Kidney (tissue), 13 donors: ENCODE measurements at regions not wholly inside any gene's neighbourhood (a gene's known extent, or its start where the extent isn't known, plus 50 kb on each side); places are given as distances from the start of the nearest gene placed in this dataset.

Experiments used
- DNase-seq, 5 donors: peaks; one replicate each; pipeline ENCODE4 v3.0.0-alpha.2; 2013 to 2020
- FAIRE-seq: peaks from 2 replicates; lab custom pipeline; 2012; peaks lifted over from hg19 to GRCh38; lab: Jason Lieb, UNC
- H3K27ac ChIP-seq, 2 donors: one replicate each; pipeline ENCODE4 v1.7.0; 2013; ENCODE audit warnings: low read depth in 2 of 2, low read length in 2 of 2, inconsistent platforms in 1 of 2
- H3K27me3 ChIP-seq: one replicate; pipeline ENCODE4 v1.7.1; 2013; ENCODE audit warnings: low read length, inconsistent platforms; ENCODE audit not compliant: control insufficient read depth, insufficient read depth
- H3K36me3 ChIP-seq, 3 donors: one replicate each; pipeline versions ENCODE4 v1.7.0 to v1.7.1; 2013; ENCODE audit warnings: low read length in 3 of 3, control low read depth in 1 of 3, inconsistent platforms in 1 of 3; ENCODE audit not compliant: insufficient read depth in 3 of 3, control insufficient read depth in 2 of 3
- H3K4me1 ChIP-seq, 3 donors: one replicate each; pipeline versions ENCODE4 v1.7.0 to v1.7.1; 2013; ENCODE audit warnings: low read length in 3 of 3, inconsistent platforms in 1 of 3, low read depth in 1 of 3; ENCODE audit not compliant: control insufficient read depth in 2 of 3, insufficient read depth in 2 of 3
- H3K4me3 ChIP-seq, 3 donors: one replicate each; pipeline versions ENCODE4 v1.7.0 to v1.8.1; 2013; ENCODE audit warnings: low read length in 3 of 3, control low read depth in 1 of 3, inconsistent platforms in 1 of 3
- H3K9ac ChIP-seq, 3 donors: one replicate each; pipeline versions ENCODE4 v1.7.0 to v1.7.1; 2013; ENCODE audit warnings: low read length in 3 of 3, control low read depth in 1 of 3, inconsistent platforms in 1 of 3
- H3K9me3 ChIP-seq, 3 donors: one replicate each; pipeline versions ENCODE4 v1.7.0 to v1.7.1; 2013; ENCODE audit warnings: low read length in 3 of 3, control low read depth in 1 of 3, inconsistent platforms in 1 of 3; ENCODE audit not compliant: control insufficient read depth in 2 of 3, insufficient read depth in 1 of 3
- CTCF ChIP-seq: IDR thresholded peaks from 3 replicates; pipeline ENCODE4 v1.5.1; 2012; ENCODE audit warnings: mild to moderate bottlenecking, moderate library complexity, borderline replicate concordance; ENCODE audit not compliant: insufficient read depth; ENCODE audit errors: extremely low read depth
- intact Hi-C: fragments of 100-400 bp; cut with DNase I; formaldehyde crosslinking; loops from one replicate; pipeline ENCODE4 v1.11.1; 2022
- donor health status: control.
- donor health status: control.
- donor health status: control.
- donor health status: control.
- donor health status: control.
- donor health status: DM: yes; HTN: yes; CAD: no.
- donor health status: Normal renal cell carcinoma (clear cell type).

- no peak overlapping the region for H3K27ac ChIP-seq
- no peak overlapping the region for H3K4me3 ChIP-seq
- H3K36me3 ChIP-seq, result no peaks in the 10 kb centered on the region
- no peak for DNase-seq
- H3K9ac ChIP-seq, result no peak overlapping the region
- FAIRE-seq, result no peak
- no peaks in the 10 kb centered on the region for H3K27me3 ChIP-seq
- H3K4me1 ChIP-seq, result no peaks in the 10 kb centered on the region
- TF ChIP-seq CTCF, result no peak
- intact Hi-C loops, result no loop called here
- H3K9me3 ChIP-seq, result no peaks in the 10 kb centered on the region
Observed at GRCh38 chr5:138640138-138640537, 64.9 kb upstream of the HSPA9 start.

- Histone ChIP-seq H3K4me1 (no peaks in the 10 kb centered on the region), H3K4me3 (no peak overlapping the region), H3K9ac (no peak overlapping the region), H3K27me3 (no peaks in the 10 kb centered on the region), H3K27ac (no peak overlapping the region), H3K36me3 (no peaks in the 10 kb centered on the region), H3K9me3 (no peaks in the 10 kb centered on the region)
- TF ChIP-seq CTCF, result no peak
- intact Hi-C loops, result no loop called here
- DNase-seq, result no peak
- no peak for FAIRE-seq
Observed at GRCh38 chr5:138639326-138639725, 64.1 kb upstream of the HSPA9 start.

- intact Hi-C loops, result no loop called here
- Histone ChIP-seq H3K27ac (no peak overlapping the region), H3K9me3 (no peaks in the 10 kb centered on the region), H3K4me1 (no peaks in the 10 kb centered on the region), H3K36me3 (no peaks in the 10 kb centered on the region), H3K4me3 (no peak overlapping the region), H3K27me3 (no peaks in the 10 kb centered on the region), H3K9ac (no peak overlapping the region)
- no peak for TF ChIP-seq CTCF
- peak in 1 of 5 donors; percentile 8 for DNase-seq
- FAIRE-seq, result no peak
Observed at GRCh38 chr5:138637256-138637655, 62.1 kb upstream of the HSPA9 start.

GRCh38 chr5:138636398-138636944 is 61.3 kb upstream of the HSPA9 start:
- H3K27me3 ChIP-seq, result no peaks in the 10 kb centered on the region
- DNase-seq (peak in 1 of 5 donors; percentile 19), FAIRE-seq (no peak)
- intact Hi-C loops, result no loop called here
- no peak overlapping the region for H3K4me3 ChIP-seq
- H3K9me3 ChIP-seq, result no peaks in the 10 kb centered on the region
- no peak overlapping the region for H3K9ac ChIP-seq
- H3K36me3 ChIP-seq, result no peaks in the 10 kb centered on the region
- no peak overlapping the region for H3K27ac ChIP-seq
- TF ChIP-seq CTCF, result no peak
- no peaks in the 10 kb centered on the region for H3K4me1 ChIP-seq
